ENCODE measurements at regions not wholly inside any gene's neighbourhood (a gene's known extent, or its start where the extent isn't known, plus 50 kb on each side); places are given as distances from the start of the nearest gene placed in this dataset.
"Not testable (repeated sequence)": the region's sequence is repeated elsewhere in the genome, so short reads cannot be mapped to it uniquely, and the experiment has no call there.

- DNase-seq = not testable (repeated sequence)
These were observed 155.3 kb downstream of the TMEM121 start for GRCh38 chr14:105681606-105682185.

- DNase-seq = not testable (repeated sequence)
These were observed 156.1 kb downstream of the TMEM121 start for GRCh38 chr14:105682442-105682841.

GRCh38 chr14:105682956-105683570 lies 156.7 kb downstream of the TMEM121 start:
- DNase-seq = no peak

- DNase-seq = not testable (repeated sequence)
These were observed 157.7 kb downstream of the TMEM121 start for GRCh38 chr14:105684056-105684455.

- DNase-seq = not testable (repeated sequence)
These were observed 158.2 kb downstream of the TMEM121 start for GRCh38 chr14:105684597-105684996.

- no peak for DNase-seq
These were observed 158.6 kb downstream of the TMEM121 start for GRCh38 chr14:105685003-105685402.

GRCh38 chr14:105685605-105686004 lies 159.2 kb downstream of the TMEM121 start:
- DNase-seq = not testable (repeated sequence)

- DNase-seq = not testable (repeated sequence)
These were observed 159.7 kb downstream of the TMEM121 start for GRCh38 chr14:105686050-105686449.

- DNase-seq = not testable (repeated sequence)
These were observed 160.2 kb downstream of the TMEM121 start for GRCh38 chr14:105686462-105687170.

- DNase-seq = not testable (repeated sequence)
These were observed 161.0 kb downstream of the TMEM121 start for GRCh38 chr14:105687171-105688022.

- DNase-seq = not testable (repeated sequence)
These were observed 161.6 kb downstream of the TMEM121 start for GRCh38 chr14:105688023-105688351.

- DNase-seq = not testable (repeated sequence)
These were observed 162.4 kb downstream of the TMEM121 start for GRCh38 chr14:105688664-105689221.

GRCh38 chr14:105689722-105690121 lies 163.3 kb downstream of the TMEM121 start:
- DNase-seq = no peak

GRCh38 chr14:105690671-105691070 lies 164.3 kb downstream of the TMEM121 start:
- DNase-seq = no peak

GRCh38 chr14:105691321-105692109 lies 165.1 kb downstream of the TMEM121 start:
- DNase-seq = not testable (repeated sequence)

GRCh38 chr14:105692110-105692685 lies 165.8 kb downstream of the TMEM121 start:
- not testable (repeated sequence) for DNase-seq

GRCh38 chr14:105694961-105695360 lies 168.6 kb downstream of the TMEM121 start:
- DNase-seq = no peak

GRCh38 chr14:105696388-105696787 lies 170.0 kb downstream of the TMEM121 start:
- not testable (repeated sequence) for DNase-seq

- not testable (repeated sequence) for DNase-seq
These were observed 171.0 kb downstream of the TMEM121 start for GRCh38 chr14:105697414-105697813.

GRCh38 chr14:105697955-105698354 lies 171.6 kb downstream of the TMEM121 start:
- not testable (repeated sequence) for DNase-seq

GRCh38 chr14:105698940-105699556 lies 172.7 kb downstream of the TMEM121 start:
- not testable (repeated sequence) for DNase-seq
